ENCODE measurements at regions not wholly inside any gene's neighbourhood (a gene's known extent, or its start where the extent isn't known, plus 50 kb on each side); places are given as distances from the start of the nearest gene placed in this dataset.
"Not testable (repeated sequence)": the region's sequence is repeated elsewhere in the genome, so short reads cannot be mapped to it uniquely, and the experiment has no call there.

DNA sequence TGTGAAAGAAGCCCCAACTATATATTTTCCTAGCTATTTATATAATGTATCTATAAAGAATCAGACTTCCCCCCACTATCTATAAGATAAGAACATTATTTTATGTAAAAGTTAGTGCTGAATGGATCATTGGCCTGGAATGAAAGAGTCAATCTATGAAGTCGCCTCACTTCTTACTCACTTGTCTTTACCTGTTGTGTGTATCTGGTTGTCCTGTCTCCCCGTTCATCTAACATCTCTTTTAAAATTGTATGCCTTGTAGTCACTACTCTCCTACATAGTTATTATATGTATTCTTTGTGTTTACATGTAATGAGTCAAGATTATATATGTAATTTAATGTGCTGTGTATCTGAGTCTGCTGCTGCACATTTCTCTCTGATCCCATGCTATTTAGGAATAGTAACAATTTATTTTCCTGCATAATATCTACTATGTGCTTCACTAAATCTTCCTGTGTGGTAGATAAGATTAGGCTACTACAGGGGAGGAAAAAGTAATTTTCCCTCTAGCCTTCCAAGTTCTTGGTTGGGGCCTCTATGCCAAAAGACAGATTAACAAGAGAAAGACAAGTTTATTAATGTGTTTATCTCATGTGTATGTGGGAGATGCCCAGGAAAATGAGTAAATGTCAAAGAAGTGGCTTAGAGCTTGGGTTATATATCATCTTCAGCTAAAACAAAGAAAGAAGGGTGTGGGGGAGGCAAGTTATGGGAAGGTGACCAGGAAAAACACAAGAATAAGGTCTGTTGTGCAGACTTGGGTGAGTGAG is 77.6 kb upstream of the FRMPD4 start:
- no peak for DNase-seq

DNA sequence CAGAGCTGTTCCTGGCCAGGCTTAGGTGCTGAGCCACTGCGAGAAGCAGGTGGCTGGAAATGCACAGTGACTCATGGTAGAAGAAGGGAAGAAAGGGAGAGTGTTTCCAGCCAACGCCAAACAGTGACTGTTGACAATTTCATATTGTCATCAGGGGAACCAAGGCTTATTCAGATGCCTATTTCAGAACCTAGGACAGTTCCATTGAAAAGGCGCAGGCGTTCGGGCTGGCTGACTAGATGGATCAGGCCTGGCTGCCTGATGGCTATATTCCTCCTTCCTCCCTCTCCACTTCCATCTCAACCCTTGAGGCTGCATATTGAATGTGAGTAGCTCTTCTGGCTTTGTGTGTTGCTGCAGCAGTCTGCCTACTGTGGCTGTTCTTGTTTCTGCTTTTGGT is 73.0 kb upstream of the FRMPD4 start:
- DNase-seq: no peak

DNA sequence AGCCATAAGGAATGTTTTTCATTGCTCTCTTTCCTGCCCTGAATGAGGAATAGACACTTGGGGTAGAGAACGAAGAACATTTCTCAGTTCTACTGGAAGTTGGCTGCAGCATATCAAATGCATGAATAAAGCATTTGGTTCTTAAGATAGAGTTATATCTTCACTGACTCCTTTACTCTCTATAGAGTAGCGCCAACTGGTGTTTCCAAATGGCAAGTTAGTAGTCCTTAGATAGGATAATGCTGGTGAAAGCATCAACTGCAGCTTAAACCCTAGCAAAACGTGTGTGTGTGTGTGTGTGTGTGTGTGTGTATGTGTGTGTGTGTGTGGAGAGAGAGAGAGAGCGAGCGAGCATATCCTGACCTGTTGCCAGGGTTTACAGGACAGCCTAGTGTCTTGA is 62.2 kb upstream of the FRMPD4 start:
- DNase-seq: no peak

DNA sequence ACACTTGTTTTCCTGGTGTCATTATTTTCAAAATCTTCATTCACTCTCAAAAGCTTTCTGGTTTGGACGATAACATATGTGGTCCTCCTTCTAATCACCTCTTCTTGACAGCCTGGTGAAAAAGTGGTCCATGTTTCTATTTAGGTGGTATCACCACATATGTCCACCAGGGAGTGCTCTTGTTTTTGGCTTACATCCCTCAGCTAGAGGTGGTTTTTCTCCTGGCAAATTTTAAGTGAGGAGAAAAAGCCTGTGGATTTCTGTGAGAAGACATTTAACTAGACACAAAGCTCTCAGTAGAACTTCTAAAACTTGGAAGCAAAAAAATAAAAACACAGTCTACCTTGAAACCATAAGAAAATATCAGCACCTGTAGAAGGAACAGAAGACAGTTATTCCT is 58.0 kb upstream of the FRMPD4 start:
- no peak for DNase-seq

DNA sequence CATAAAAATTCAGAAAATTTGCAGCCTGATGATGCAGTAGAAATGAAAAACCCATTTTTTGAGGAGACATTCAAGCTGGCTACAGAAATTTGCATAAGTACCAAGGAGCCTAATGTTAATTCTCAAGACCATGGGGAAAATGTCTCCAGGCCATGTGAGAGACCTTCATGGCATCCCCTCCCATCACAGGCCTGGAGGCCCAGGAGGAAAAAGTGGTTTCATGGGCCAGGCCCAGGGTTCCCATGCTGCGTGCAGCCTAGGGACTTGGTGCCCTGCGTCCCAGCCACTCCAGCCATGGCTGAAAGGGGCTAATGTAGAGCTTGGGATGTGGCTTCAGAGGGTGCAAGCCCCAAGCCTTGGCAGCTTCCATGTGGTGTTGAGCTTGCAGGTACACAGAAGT is 55.3 kb upstream of the FRMPD4 start:
- DNase-seq: not testable (repeated sequence)

All from stimulated activated CD8-positive, alpha-beta memory T cell treated with anti-CD3 and anti-CD28 coated beads, Interleukin-4, amount 100 ng/mL, for 48 hours (primary cell).